ENCODE measurements at regions not wholly inside any gene's neighbourhood (a gene's known extent, or its start where the extent isn't known, plus 50 kb on each side); places are given as distances from the start of the nearest gene placed in this dataset.

- TF ChIP-seq, protein P1, sequence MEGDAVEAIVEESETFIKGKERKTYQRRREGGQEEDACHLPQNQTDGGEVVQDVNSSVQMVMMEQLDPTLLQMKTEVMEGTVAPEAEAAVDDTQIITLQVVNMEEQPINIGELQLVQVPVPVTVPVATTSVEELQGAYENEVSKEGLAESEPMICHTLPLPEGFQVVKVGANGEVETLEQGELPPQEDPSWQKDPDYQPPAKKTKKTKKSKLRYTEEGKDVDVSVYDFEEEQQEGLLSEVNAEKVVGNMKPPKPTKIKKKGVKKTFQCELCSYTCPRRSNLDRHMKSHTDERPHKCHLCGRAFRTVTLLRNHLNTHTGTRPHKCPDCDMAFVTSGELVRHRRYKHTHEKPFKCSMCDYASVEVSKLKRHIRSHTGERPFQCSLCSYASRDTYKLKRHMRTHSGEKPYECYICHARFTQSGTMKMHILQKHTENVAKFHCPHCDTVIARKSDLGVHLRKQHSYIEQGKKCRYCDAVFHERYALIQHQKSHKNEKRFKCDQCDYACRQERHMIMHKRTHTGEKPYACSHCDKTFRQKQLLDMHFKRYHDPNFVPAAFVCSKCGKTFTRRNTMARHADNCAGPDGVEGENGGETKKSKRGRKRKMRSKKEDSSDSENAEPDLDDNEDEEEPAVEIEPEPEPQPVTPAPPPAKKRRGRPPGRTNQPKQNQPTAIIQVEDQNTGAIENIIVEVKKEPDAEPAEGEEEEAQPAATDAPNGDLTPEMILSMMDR (IDR thresholded peaks at IDR 0.05 in 4 of 5, conservative IDR thresholded peaks at IDR 0.05 in 1 of 5): no peak
- TF ChIP-seq POLR2A (IDR thresholded peaks at IDR 0.05): no peak
Measured at GRCh38 chr5:2688586-2688985, 62.9 kb downstream of the IRX2 start.
